ENCODE measurements at regions not wholly inside any gene's neighbourhood (a gene's known extent, or its start where the extent isn't known, plus 50 kb on each side); places are given as distances from the start of the nearest gene placed in this dataset.
"Not testable (repeated sequence)": the region's sequence is repeated elsewhere in the genome, so short reads cannot be mapped to it uniquely, and the experiment has no call there.

- no peak for DNase-seq (ENCODE audit: low spot score)
These were observed 242.1 kb upstream of the CYRIA start for GRCh38 chr2:16907645-16908282.

- DNase-seq (ENCODE audit: low spot score) = not testable (repeated sequence)
These were observed 239.7 kb upstream of the CYRIA start for GRCh38 chr2:16905325-16905724.

- DNase-seq (ENCODE audit: low spot score) = no peak
These were observed 234.9 kb upstream of the CYRIA start for GRCh38 chr2:16900405-16901025.

GRCh38 chr2:16899958-16900357 lies 234.3 kb upstream of the CYRIA start:
- no peak for DNase-seq (ENCODE audit: low spot score)

- peak; percentile 5 for DNase-seq (ENCODE audit: low spot score)
These were observed 224.4 kb upstream of the CYRIA start for GRCh38 chr2:16890081-16890480.

- no peak for DNase-seq (ENCODE audit: low spot score)
These were observed 219.4 kb upstream of the CYRIA start for GRCh38 chr2:16885027-16885426.

- no peak for DNase-seq (ENCODE audit: low spot score)
These were observed 217.1 kb upstream of the CYRIA start for GRCh38 chr2:16882706-16883105.

- no peak for DNase-seq (ENCODE audit: low spot score)
These were observed 215.5 kb upstream of the CYRIA start for GRCh38 chr2:16881122-16881521.

GRCh38 chr2:16871411-16871810 lies 205.8 kb upstream of the CYRIA start:
- DNase-seq (ENCODE audit: low spot score) = no peak

GRCh38 chr2:16870491-16871076 lies 204.9 kb upstream of the CYRIA start:
- no peak for DNase-seq (ENCODE audit: low spot score)

GRCh38 chr2:16869711-16870110 lies 204.1 kb upstream of the CYRIA start:
- no peak for DNase-seq (ENCODE audit: low spot score)

GRCh38 chr2:16862471-16862870 lies 196.8 kb upstream of the CYRIA start:
- DNase-seq (ENCODE audit: low spot score) = no peak

- DNase-seq (ENCODE audit: low spot score) = peak; percentile 39
These were observed 195.9 kb upstream of the CYRIA start for GRCh38 chr2:16861530-16861929.

GRCh38 chr2:16861111-16861510 lies 195.5 kb upstream of the CYRIA start:
- no peak for DNase-seq (ENCODE audit: low spot score)

- no peak for DNase-seq (ENCODE audit: low spot score)
These were observed 195.0 kb upstream of the CYRIA start for GRCh38 chr2:16860627-16861026.

- no peak for DNase-seq (ENCODE audit: low spot score)
These were observed 189.5 kb upstream of the CYRIA start for GRCh38 chr2:16855183-16855582.

- no peak for DNase-seq (ENCODE audit: low spot score)
These were observed 187.5 kb upstream of the CYRIA start for GRCh38 chr2:16853088-16853487.

- DNase-seq (ENCODE audit: low spot score) = peak; percentile 20
These were observed 187.0 kb upstream of the CYRIA start for GRCh38 chr2:16852651-16853050.

- DNase-seq (ENCODE audit: low spot score) = no peak
These were observed 185.5 kb upstream of the CYRIA start for GRCh38 chr2:16851126-16851525.

- peak; percentile 36 for DNase-seq (ENCODE audit: low spot score)
These were observed 175.0 kb upstream of the CYRIA start for GRCh38 chr2:16840496-16841172.

- DNase-seq (ENCODE audit: low spot score) = no peak
These were observed 167.3 kb upstream of the CYRIA start for GRCh38 chr2:16832910-16833309.

- no peak for DNase-seq (ENCODE audit: low spot score)
These were observed 163.2 kb upstream of the CYRIA start for GRCh38 chr2:16828828-16829160.
